H1 (cell line): ENCODE measurements at regions not wholly inside any gene's neighbourhood (a gene's known extent, or its start where the extent isn't known, plus 50 kb on each side); places are given as distances from the start of the nearest gene placed in this dataset.
"Not testable (repeated sequence)": the region's sequence is repeated elsewhere in the genome, so short reads cannot be mapped to it uniquely, and the experiment has no call there.

Experiments
- EGR1 ChIP-seq: IDR thresholded peaks from 2 replicates; pipeline ENCODE4 v1.6.1; 2011; ENCODE audit warnings: low read depth, low read length, borderline replicate concordance
- EP300 ChIP-seq, 2 experiments: IDR thresholded peaks; 1 replicate in 1 of 2; 2 replicates in 1 of 2; pipeline ENCODE4 v1.6.1; 2011 to 2012; ENCODE audit warnings: low read depth in 2 of 2, low read length in 2 of 2, mild to moderate bottlenecking in 2 of 2, borderline replicate concordance in 1 of 2, inconsistent platforms in 1 of 2, moderate library complexity in 1 of 2
- EZH2 ChIP-seq: fragments of 200-600 bp; sonication (generic); IDR thresholded peaks from 2 replicates; pipeline ENCODE4 v1.7.1; 2012; ENCODE audit warnings: low read depth, mild to moderate bottlenecking, moderate library complexity, low read length, inconsistent platforms; ENCODE audit not compliant: severe bottlenecking
- JUN ChIP-seq: IDR thresholded peaks from 2 replicates; pipeline ENCODE4 v1.6.1; 2011; ENCODE audit warnings: low read depth, mild to moderate bottlenecking, improper control_type of control experiment, low read length
- KDM5A ChIP-seq: fragments of 200-600 bp; IDR thresholded peaks from 2 replicates; pipeline ENCODE4 v1.7.1; 2012; ENCODE audit warnings: mild to moderate bottlenecking, low read length, inconsistent platforms, mixed read lengths
- POLR2AphosphoS5 ChIP-seq: IDR thresholded peaks from 2 replicates; pipeline ENCODE4 v1.6.1; 2011; ENCODE audit warnings: low read depth, low read length
- SUZ12 ChIP-seq: fragments of 200-600 bp; sonication (generic); IDR thresholded peaks from 2 replicates; pipeline ENCODE4 v1.6.1; 2012; ENCODE audit warnings: mild to moderate bottlenecking, inconsistent platforms, low read length, moderate library complexity, mixed read lengths
- TAF7 ChIP-seq: optimal IDR thresholded peaks from 2 replicates; pipeline ENCODE3; 2011; ENCODE audit warnings: low read depth, mild to moderate bottlenecking, inconsistent platforms, low read length, moderate library complexity, borderline replicate concordance
- TBP ChIP-seq: IDR thresholded peaks from 2 replicates; pipeline ENCODE4 v1.6.1; 2011; ENCODE audit warnings: low read depth, low read length, improper control_type of control experiment
- YY1 ChIP-seq: IDR thresholded peaks from 2 replicates; pipeline ENCODE4 v1.6.1; 2011; ENCODE audit warnings: low read depth, mild to moderate bottlenecking, low read length
- ZNF274 ChIP-seq: IDR thresholded peaks from 2 replicates; pipeline ENCODE4 v1.7.0; 2012; ENCODE audit warnings: low read length, borderline replicate concordance; ENCODE audit errors: extremely low read depth
- TF ChIP-seq, protein P1 (sequence below), 3 experiments: IDR thresholded peaks; 1 replicate in 2 of 3; 2 replicates in 1 of 3; pipeline versions ENCODE4 v1.5.1 to v1.6.1; 2011; ENCODE audit warnings: low read length in 3 of 3, mild to moderate bottlenecking in 3 of 3, inconsistent platforms in 2 of 3, low read depth in 1 of 3, moderate library complexity in 1 of 3; ENCODE audit not compliant: insufficient read depth in 1 of 3; ENCODE audit errors: control extremely low read depth in 1 of 3
- TF ChIP-seq, protein P2 (sequence below): IDR thresholded peaks from 2 replicates; pipeline ENCODE4 v1.6.1; 2012; ENCODE audit warnings: inconsistent platforms

DNA sequence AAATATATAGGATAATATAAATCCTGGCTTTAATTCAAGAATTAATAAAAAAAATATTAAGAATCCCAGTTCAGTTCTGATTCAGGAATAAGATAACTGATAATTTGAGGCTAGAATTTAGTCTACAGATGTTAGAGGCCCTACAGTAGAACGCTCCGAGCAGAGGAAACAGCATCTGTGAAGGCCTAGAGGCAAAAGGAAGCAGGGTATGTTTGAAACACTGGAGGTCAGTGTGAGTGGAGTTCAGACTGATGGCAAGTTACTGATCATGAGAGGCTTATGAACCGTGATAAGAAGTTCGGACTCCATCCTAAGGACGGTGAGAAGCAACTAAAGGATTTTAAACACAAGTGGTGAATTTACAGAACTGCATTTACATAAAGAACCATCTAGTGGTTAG is 79.3 kb upstream of the NOTCH2NLA start:
- not testable (repeated sequence) for TF ChIP-seq SUZ12; TAF7; YY1; EP300 (IDR thresholded peaks at IDR 0.05; ENCODE audit: borderline replicate concordance in 1 of 2, low read depth in 2 of 2, low read length in 2 of 2); JUN; TBP; ZNF274; POLR2AphosphoS5; EZH2; KDM5A; EGR1
- TF ChIP-seq, protein P1, sequence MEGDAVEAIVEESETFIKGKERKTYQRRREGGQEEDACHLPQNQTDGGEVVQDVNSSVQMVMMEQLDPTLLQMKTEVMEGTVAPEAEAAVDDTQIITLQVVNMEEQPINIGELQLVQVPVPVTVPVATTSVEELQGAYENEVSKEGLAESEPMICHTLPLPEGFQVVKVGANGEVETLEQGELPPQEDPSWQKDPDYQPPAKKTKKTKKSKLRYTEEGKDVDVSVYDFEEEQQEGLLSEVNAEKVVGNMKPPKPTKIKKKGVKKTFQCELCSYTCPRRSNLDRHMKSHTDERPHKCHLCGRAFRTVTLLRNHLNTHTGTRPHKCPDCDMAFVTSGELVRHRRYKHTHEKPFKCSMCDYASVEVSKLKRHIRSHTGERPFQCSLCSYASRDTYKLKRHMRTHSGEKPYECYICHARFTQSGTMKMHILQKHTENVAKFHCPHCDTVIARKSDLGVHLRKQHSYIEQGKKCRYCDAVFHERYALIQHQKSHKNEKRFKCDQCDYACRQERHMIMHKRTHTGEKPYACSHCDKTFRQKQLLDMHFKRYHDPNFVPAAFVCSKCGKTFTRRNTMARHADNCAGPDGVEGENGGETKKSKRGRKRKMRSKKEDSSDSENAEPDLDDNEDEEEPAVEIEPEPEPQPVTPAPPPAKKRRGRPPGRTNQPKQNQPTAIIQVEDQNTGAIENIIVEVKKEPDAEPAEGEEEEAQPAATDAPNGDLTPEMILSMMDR (IDR thresholded peaks at IDR 0.05; ENCODE audit: control extremely low read depth in 1 of 3, insufficient read depth in 1 of 3, low read depth in 1 of 3, low read length in 3 of 3) = not testable (repeated sequence)
- TF ChIP-seq, protein P2, sequence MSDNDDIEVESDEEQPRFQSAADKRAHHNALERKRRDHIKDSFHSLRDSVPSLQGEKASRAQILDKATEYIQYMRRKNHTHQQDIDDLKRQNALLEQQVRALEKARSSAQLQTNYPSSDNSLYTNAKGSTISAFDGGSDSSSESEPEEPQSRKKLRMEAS = not testable (repeated sequence)
